Activated T-cell treated with anti-CD3 and anti-CD28 coated beads for 48 hours (primary cell): ENCODE measurements at regions not wholly inside any gene's neighbourhood (a gene's known extent, or its start where the extent isn't known, plus 50 kb on each side); places are given as distances from the start of the nearest gene placed in this dataset.

Experiments
- DNase-seq: peaks from one replicate; pipeline ENCODE4 v3.0.0-alpha.2; 2020; ENCODE audit warnings: low read depth

- DNase-seq, result no peak
Measured at GRCh38 chr3:72565593-72565992, 282.7 kb downstream of the SHQ1 start.

- no peak for DNase-seq
Measured at GRCh38 chr3:72563690-72564370, 284.4 kb downstream of the SHQ1 start.

GRCh38 chr3:72560846-72561675, 287.2 kb downstream of the SHQ1 start:
- no peak for DNase-seq

GRCh38 chr3:72559385-72559784, 288.9 kb downstream of the SHQ1 start:
- DNase-seq, result no peak

GRCh38 chr3:72558001-72558400, 290.2 kb downstream of the SHQ1 start:
- DNase-seq, result no peak

- DNase-seq, result no peak
Measured at GRCh38 chr3:72555714-72556113, 292.5 kb downstream of the SHQ1 start.

GRCh38 chr3:72554689-72555088, 293.6 kb downstream of the SHQ1 start:
- DNase-seq, result no peak

- DNase-seq, result no peak
Measured at GRCh38 chr3:72553298-72553697, 294.9 kb downstream of the SHQ1 start.

GRCh38 chr3:72550582-72551262, 297.5 kb downstream of the SHQ1 start:
- DNase-seq, result no peak

GRCh38 chr3:72549761-72550581, 298.3 kb downstream of the SHQ1 start:
- no peak for DNase-seq

GRCh38 chr3:72548981-72549380, 299.3 kb downstream of the SHQ1 start:
- no peak for DNase-seq

- DNase-seq, result no peak
Measured at GRCh38 chr3:72548461-72548860, 299.8 kb downstream of the SHQ1 start.

GRCh38 chr3:72547183-72547582, 301.1 kb downstream of the SHQ1 start:
- DNase-seq, result no peak

- DNase-seq, result no peak
Measured at GRCh38 chr3:72544239-72544638, 304.0 kb downstream of the SHQ1 start.

- no peak for DNase-seq
Measured at GRCh38 chr3:72543246-72543645, 305.0 kb downstream of the SHQ1 start.

GRCh38 chr3:72542781-72543180, 305.5 kb downstream of the SHQ1 start:
- no peak for DNase-seq

- no peak for DNase-seq
Measured at GRCh38 chr3:72539856-72540255, 308.4 kb downstream of the SHQ1 start.

- DNase-seq, result no peak
Measured at GRCh38 chr3:72538070-72538745, 310.0 kb downstream of the SHQ1 start.

GRCh38 chr3:72537448-72537847, 310.8 kb downstream of the SHQ1 start:
- DNase-seq, result no peak

GRCh38 chr3:72536878-72537267, 311.4 kb downstream of the SHQ1 start:
- DNase-seq, result no peak

GRCh38 chr3:72536206-72536877, 311.9 kb downstream of the SHQ1 start:
- DNase-seq, result no peak
